ENCODE measurements at regions not wholly inside any gene's neighbourhood (a gene's known extent, or its start where the extent isn't known, plus 50 kb on each side); places are given as distances from the start of the nearest gene placed in this dataset.

DNA sequence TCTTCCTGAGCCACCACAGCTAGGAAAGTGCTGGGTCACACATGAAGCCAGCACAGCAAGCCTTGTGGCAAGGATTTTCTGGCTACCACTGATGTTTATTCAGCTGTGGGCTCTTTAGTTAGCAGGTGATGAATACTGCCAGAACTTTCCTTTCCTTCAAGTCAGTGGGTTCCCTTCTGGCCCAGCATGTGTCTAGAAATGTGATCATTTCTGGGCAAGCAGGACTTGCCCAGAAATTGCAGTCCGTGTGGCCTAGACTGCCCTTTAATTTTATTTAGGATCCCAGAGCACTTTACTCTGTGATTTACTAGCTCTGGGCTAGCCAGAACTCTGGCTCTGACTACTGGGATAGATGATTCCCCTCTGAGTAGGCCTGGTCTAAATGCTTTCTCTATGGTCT is 397.5 kb downstream of the ZIC4 start:
- no peaks in the 10 kb centered on the region for H3K27me3 ChIP-seq (ENCODE audit: insufficient read depth, low read length)
- no peaks in the 10 kb centered on the region for H3K9me3 ChIP-seq (ENCODE audit: insufficient read depth, low read depth, low read length)
- no peak overlapping the region for H3K9ac ChIP-seq (ENCODE audit: low read depth, low read length)
- no peaks in the 10 kb centered on the region for H3K36me3 ChIP-seq (ENCODE audit: insufficient read depth, low read depth, low read length)
- H3K4me3 ChIP-seq (ENCODE audit: low read length), result no peak overlapping the region
- H3K27ac ChIP-seq (ENCODE audit: low read length), result no peak overlapping the region
- no peaks in the 10 kb centered on the region for H3K4me1 ChIP-seq (ENCODE audit: insufficient read depth, low read length)

DNA sequence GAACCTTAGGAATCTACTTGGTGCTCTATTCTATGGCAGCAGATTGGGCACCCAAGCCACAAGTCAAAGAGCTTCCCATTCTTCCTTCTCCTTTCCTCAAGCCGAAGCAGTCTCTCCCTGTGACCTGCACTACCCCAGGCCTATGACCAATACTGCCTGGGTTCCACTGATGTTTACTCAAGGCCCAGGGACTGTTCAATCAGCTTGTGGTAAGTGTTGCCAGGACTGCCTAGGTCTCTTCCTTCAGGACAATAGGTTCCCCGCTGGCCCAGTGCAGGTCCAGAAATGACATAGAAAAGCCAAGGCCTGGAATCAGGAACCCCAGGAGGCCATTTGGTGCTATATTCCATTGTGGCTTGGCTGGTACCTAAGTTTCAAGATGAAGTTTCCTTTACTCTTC is 397.9 kb downstream of the ZIC4 start:
- no peak overlapping the region for H3K9ac ChIP-seq (ENCODE audit: low read depth, low read length)
- no peaks in the 10 kb centered on the region for H3K36me3 ChIP-seq (ENCODE audit: insufficient read depth, low read depth, low read length)

DNA sequence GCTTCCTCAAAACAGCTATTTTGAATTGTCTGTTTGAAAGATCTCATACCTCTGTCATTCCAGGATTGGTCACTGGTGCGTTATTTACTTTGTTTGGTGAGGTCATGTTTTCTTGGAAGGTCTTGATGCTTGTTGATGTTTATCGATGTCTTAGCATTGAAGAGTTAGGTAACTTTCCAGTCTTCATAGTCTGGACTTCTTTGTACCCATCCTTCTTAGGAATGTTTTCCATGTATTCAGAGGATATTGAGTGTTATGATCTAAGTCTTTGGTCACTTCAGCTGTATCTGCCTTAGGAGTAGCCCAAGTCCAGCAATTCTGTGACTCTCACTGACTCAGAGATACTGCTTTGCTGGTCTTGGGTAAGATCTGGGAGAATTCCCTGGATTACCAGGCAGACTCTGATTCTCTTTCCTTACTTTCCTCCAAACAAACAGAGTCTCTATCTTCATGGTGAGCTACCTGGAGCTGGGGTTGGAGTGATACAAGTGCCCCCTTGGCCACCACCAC is 398.6 kb downstream of the ZIC4 start:
- Histone ChIP-seq H3K36me3 (ENCODE audit: insufficient read depth, low read depth, low read length) (no peaks in the 10 kb centered on the region), H3K27me3 (ENCODE audit: insufficient read depth, low read length) (no peaks in the 10 kb centered on the region), H3K9ac (ENCODE audit: low read depth, low read length) (no peak overlapping the region), H3K9me3 (ENCODE audit: insufficient read depth, low read depth, low read length) (no peaks in the 10 kb centered on the region), H3K4me1 (ENCODE audit: insufficient read depth, low read length) (no peaks in the 10 kb centered on the region), H3K27ac (ENCODE audit: low read length) (no peak overlapping the region), H3K4me3 (ENCODE audit: low read length) (no peak overlapping the region)

More for the DNA sequence above, 397.9 kb downstream of the ZIC4 start:
- Histone ChIP-seq H3K9me3 (ENCODE audit: insufficient read depth, low read depth, low read length) (no peaks in the 10 kb centered on the region), H3K4me1 (ENCODE audit: insufficient read depth, low read length) (no peaks in the 10 kb centered on the region), H3K4me3 (ENCODE audit: low read length) (no peak overlapping the region), H3K27ac (ENCODE audit: low read length) (no peak overlapping the region), H3K27me3 (ENCODE audit: insufficient read depth, low read length) (no peaks in the 10 kb centered on the region)

DNA sequence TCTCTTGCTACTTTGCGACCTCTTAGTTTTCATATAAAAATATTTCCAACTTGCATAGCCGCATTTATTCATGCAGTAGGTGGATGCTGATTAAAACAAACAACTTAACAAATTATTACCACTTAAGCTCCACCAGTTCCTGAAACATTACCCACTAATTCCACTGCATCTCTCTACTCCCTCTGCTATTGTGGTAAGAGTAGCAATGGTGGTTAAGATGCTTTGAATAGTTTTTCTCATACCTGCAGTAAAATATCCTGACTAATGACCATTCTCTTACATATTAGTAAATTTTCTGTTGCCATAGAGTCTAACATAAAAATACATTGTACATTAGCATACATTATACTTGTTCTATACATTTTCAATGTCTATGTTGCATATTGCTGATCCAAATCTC is 397.6 kb upstream of the PLSCR5 start:
- H3K36me3 ChIP-seq (ENCODE audit: insufficient read depth, low read depth, low read length), result no peaks in the 10 kb centered on the region
- H3K27me3 ChIP-seq (ENCODE audit: insufficient read depth, low read length), result no peaks in the 10 kb centered on the region
- H3K9me3 ChIP-seq (ENCODE audit: insufficient read depth, low read depth, low read length), result no peaks in the 10 kb centered on the region
- no peak overlapping the region for H3K27ac ChIP-seq (ENCODE audit: low read length)
- no peak overlapping the region for H3K9ac ChIP-seq (ENCODE audit: low read depth, low read length)
- no peaks in the 10 kb centered on the region for H3K4me1 ChIP-seq (ENCODE audit: insufficient read depth, low read length)
- no peak overlapping the region for H3K4me3 ChIP-seq (ENCODE audit: low read length)

DNA sequence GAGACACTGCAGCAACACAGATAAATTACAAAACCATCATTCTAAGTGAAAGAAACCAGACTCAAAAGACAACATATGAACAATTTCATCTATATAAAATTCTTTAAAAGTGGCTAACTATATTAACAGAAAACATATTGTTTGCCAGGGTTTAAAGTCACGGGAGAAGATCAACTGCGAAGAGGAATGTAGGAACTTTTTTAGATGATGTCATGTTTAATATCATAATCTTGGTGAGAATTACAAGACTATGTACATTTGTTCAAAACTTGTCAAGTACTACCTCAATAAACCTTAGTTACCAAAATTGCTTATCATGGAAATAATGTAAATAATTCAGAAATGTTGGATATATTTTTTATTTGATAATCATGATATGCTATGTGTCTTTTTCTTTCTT is 395.1 kb upstream of the PLSCR5 start:
- no peaks in the 10 kb centered on the region for H3K36me3 ChIP-seq (ENCODE audit: insufficient read depth, low read depth, low read length)
- H3K9ac ChIP-seq (ENCODE audit: low read depth, low read length), result no peak overlapping the region
- H3K9me3 ChIP-seq (ENCODE audit: insufficient read depth, low read depth, low read length), result no peaks in the 10 kb centered on the region
- H3K27ac ChIP-seq (ENCODE audit: low read length), result no peak overlapping the region
- H3K4me1 ChIP-seq (ENCODE audit: insufficient read depth, low read length), result no peaks in the 10 kb centered on the region
- no peak overlapping the region for H3K4me3 ChIP-seq (ENCODE audit: low read length)
- no peaks in the 10 kb centered on the region for H3K27me3 ChIP-seq (ENCODE audit: insufficient read depth, low read length)

DNA sequence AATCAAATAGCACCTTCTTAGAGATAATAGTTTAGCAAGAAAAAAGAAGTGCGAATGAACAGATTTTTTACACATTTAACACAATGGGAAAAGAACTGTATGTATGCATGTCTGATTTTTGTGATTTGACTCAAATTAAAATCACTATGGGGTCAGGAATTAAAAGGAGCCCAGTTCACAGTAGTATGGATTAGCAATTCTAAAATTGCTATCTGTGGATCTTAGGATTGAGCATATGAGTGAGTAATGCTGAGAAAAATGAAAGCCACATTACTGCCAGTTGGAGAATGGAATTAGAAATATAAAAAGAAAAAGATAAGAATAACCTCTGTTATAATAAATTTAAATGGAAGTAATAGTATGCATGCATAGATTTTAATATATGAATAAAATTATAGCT is 386.8 kb upstream of the PLSCR5 start:
- Histone ChIP-seq H3K4me1 (ENCODE audit: insufficient read depth, low read length) (no peaks in the 10 kb centered on the region), H3K27ac (ENCODE audit: low read length) (no peak overlapping the region), H3K9ac (ENCODE audit: low read depth, low read length) (no peak overlapping the region), H3K4me3 (ENCODE audit: low read length) (no peak overlapping the region), H3K27me3 (ENCODE audit: insufficient read depth, low read length) (no peaks in the 10 kb centered on the region), H3K9me3 (ENCODE audit: insufficient read depth, low read depth, low read length) (no peaks in the 10 kb centered on the region), H3K36me3 (ENCODE audit: insufficient read depth, low read depth, low read length) (no peaks in the 10 kb centered on the region)

DNA sequence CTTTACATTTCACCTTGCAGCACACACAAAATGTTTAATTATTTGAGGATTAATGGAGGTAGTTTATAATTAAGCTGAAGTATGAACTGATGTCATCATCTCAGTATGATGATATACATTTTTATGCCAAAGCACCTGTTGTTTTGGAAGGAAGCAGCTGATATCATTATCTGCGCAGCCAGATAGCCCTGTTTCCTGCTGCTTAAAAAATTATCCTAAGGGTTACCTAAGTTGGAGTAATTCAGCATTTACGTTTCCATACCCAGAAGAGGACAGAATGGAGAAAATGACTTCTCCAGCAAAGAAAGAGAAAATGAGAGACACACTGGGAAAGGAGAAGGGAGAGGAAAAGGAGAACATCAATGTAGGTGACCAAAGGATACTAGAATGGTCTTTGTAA is 370.3 kb upstream of the PLSCR5 start:
- H3K36me3 ChIP-seq (ENCODE audit: insufficient read depth, low read depth, low read length), result no peaks in the 10 kb centered on the region
- H3K27ac ChIP-seq (ENCODE audit: low read length), result no peak overlapping the region
- no peaks in the 10 kb centered on the region for H3K9me3 ChIP-seq (ENCODE audit: insufficient read depth, low read depth, low read length)
- H3K27me3 ChIP-seq (ENCODE audit: insufficient read depth, low read length), result no peaks in the 10 kb centered on the region
- no peaks in the 10 kb centered on the region for H3K4me1 ChIP-seq (ENCODE audit: insufficient read depth, low read length)
- no peak overlapping the region for H3K9ac ChIP-seq (ENCODE audit: low read depth, low read length)
- H3K4me3 ChIP-seq (ENCODE audit: low read length), result no peak overlapping the region

DNA sequence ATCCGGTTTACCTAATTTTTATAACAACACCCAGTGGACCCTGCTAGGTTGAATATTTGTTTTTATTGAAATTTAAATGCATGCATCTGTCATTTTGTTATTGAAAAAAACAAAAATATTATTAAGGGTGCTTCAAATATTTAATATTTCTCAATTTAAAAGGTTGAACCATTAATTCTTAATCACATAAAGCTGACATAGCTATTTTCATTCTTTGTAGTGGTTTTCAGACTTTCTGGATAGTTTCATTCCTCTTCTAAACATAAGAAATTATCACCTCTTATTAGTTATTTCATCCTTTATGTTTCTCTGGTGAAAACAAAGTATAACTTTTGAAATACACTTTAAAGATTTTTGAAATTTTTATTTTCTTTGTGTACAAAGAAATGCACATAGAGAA is 369.9 kb upstream of the PLSCR5 start:
- Histone ChIP-seq H3K4me3 (ENCODE audit: low read length) (no peak overlapping the region), H3K9ac (ENCODE audit: low read depth, low read length) (no peak overlapping the region), H3K4me1 (ENCODE audit: insufficient read depth, low read length) (no peaks in the 10 kb centered on the region), H3K27ac (ENCODE audit: low read length) (no peak overlapping the region), H3K27me3 (ENCODE audit: insufficient read depth, low read length) (no peaks in the 10 kb centered on the region), H3K36me3 (ENCODE audit: insufficient read depth, low read depth, low read length) (no peaks in the 10 kb centered on the region), H3K9me3 (ENCODE audit: insufficient read depth, low read depth, low read length) (no peaks in the 10 kb centered on the region)

DNA sequence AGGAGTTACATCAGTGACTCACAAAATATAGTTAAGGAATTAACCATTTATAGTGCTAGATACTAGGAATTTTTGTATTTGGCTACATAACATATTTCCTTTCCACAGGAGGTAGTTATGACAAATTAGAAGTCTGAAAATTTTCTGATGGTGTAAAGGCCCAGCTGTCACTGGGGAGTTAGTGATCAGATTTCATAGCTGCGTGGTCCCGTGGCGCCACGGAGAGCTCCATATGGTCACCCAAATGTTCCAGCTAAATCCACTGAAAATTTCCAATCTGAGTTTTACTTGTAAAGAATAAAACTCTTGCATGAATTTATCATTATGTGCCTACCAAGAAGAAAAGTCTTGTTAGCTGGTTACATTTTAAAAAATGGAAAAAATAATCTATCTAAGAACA is 368.9 kb upstream of the PLSCR5 start:
- Histone ChIP-seq H3K9ac (ENCODE audit: low read depth, low read length) (no peak overlapping the region), H3K4me1 (ENCODE audit: insufficient read depth, low read length) (no peaks in the 10 kb centered on the region), H3K27ac (ENCODE audit: low read length) (no peak overlapping the region), H3K9me3 (ENCODE audit: insufficient read depth, low read depth, low read length) (no peaks in the 10 kb centered on the region), H3K27me3 (ENCODE audit: insufficient read depth, low read length) (no peaks in the 10 kb centered on the region), H3K36me3 (ENCODE audit: insufficient read depth, low read depth, low read length) (no peaks in the 10 kb centered on the region), H3K4me3 (ENCODE audit: low read length) (no peak overlapping the region)

DNA sequence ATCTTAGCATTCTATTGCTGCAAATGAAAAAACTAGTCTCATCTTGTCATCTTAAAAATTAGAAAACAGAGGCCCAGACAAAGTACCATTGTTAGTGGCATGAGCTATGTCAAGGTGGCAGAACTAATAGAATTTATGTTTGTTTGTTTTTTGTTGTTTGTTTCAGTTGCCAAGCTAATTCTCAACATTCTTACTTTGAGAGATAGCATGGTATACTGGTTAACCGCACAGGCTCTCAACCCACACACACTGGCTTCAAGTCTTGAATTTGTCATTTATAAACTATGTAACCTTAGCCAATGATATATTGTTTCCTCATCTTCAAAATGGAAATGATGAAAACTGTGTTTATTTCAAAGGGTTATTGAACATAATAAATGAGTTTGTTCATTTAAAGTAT is 367.6 kb upstream of the PLSCR5 start:
- H3K4me1 ChIP-seq (ENCODE audit: insufficient read depth, low read length), result peaks cover 7% of the 10 kb centered on the region; the same call in 1 of the 2 replicates
- no peak overlapping the region for H3K4me3 ChIP-seq (ENCODE audit: low read length)
- no peaks in the 10 kb centered on the region for H3K27me3 ChIP-seq (ENCODE audit: insufficient read depth, low read length)
- no peaks in the 10 kb centered on the region for H3K9me3 ChIP-seq (ENCODE audit: insufficient read depth, low read depth, low read length)
- no peak overlapping the region for H3K27ac ChIP-seq (ENCODE audit: low read length)
- H3K36me3 ChIP-seq (ENCODE audit: insufficient read depth, low read depth, low read length), result no peaks in the 10 kb centered on the region
- no peak overlapping the region for H3K9ac ChIP-seq (ENCODE audit: low read depth, low read length)

DNA sequence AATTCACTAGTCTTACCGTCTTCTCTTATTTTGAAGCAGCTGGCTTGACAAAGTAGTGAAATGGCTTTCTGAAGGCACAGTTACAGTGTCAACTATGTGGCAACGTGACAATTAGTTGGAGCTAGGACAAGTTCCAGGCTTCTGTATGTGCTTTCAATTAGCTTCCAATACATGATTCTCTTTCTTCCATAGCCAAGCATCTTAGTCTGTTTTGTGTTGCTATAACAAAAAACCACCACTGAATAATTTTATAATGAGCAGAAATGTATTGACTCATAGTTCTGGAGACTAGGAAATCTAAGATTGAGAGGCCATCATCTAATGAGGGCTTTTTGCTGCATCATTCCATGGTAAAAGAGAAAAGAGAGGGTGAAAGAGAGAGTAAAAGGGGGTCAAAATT is 365.1 kb upstream of the PLSCR5 start:
- Histone ChIP-seq H3K4me1 (ENCODE audit: insufficient read depth, low read length) (peaks cover 9% of the 10 kb centered on the region; the same call in 1 of the 2 replicates), H3K4me3 (ENCODE audit: low read length) (no peak overlapping the region), H3K9ac (ENCODE audit: low read depth, low read length) (no peak overlapping the region), H3K27me3 (ENCODE audit: insufficient read depth, low read length) (no peaks in the 10 kb centered on the region), H3K36me3 (ENCODE audit: insufficient read depth, low read depth, low read length) (no peaks in the 10 kb centered on the region), H3K27ac (ENCODE audit: low read length) (no peak overlapping the region), H3K9me3 (ENCODE audit: insufficient read depth, low read depth, low read length) (no peaks in the 10 kb centered on the region)

DNA sequence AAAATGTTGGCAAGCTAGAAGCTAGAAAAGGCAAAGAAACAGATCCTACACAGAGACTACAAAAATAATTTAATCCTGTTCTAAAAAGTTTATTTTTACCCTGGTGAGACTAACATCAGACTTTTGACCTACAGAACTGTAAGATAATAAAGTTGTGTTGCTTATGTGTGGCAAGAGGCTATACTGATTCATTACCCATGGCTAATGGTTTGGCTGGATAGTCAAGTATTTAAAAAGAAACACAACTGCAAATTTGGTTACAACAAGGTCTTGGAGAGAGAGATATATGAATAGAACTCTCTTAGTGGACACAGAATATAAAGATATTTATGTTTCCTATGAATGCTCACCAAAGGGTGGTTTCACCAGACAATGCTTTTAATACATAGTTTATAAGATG is 364.2 kb upstream of the PLSCR5 start:
- Histone ChIP-seq H3K9ac (ENCODE audit: low read depth, low read length) (no peak overlapping the region), H3K27me3 (ENCODE audit: insufficient read depth, low read length) (no peaks in the 10 kb centered on the region), H3K4me1 (ENCODE audit: insufficient read depth, low read length) (peaks cover 9% of the 10 kb centered on the region; the same call in 1 of the 2 replicates), H3K9me3 (ENCODE audit: insufficient read depth, low read depth, low read length) (no peaks in the 10 kb centered on the region), H3K4me3 (ENCODE audit: low read length) (no peak overlapping the region), H3K36me3 (ENCODE audit: insufficient read depth, low read depth, low read length) (no peaks in the 10 kb centered on the region), H3K27ac (ENCODE audit: low read length) (no peak overlapping the region)

Measured in iPS-20b (cell line).